Stimulated activated CD8-positive, alpha-beta memory T cell treated with anti-CD3 and anti-CD28 coated beads, Interleukin-15, amount 100 ng/mL, for 24 hours (primary cell): ENCODE measurements at regions not wholly inside any gene's neighbourhood (a gene's known extent, or its start where the extent isn't known, plus 50 kb on each side); places are given as distances from the start of the nearest gene placed in this dataset.
"Not testable (repeated sequence)": the region's sequence is repeated elsewhere in the genome, so short reads cannot be mapped to it uniquely, and the experiment has no call there.

Experiments
- DNase-seq: peaks from one replicate; pipeline ENCODE4 v3.0.0-alpha.2; 2020; ENCODE audit warnings: low read depth

DNA sequence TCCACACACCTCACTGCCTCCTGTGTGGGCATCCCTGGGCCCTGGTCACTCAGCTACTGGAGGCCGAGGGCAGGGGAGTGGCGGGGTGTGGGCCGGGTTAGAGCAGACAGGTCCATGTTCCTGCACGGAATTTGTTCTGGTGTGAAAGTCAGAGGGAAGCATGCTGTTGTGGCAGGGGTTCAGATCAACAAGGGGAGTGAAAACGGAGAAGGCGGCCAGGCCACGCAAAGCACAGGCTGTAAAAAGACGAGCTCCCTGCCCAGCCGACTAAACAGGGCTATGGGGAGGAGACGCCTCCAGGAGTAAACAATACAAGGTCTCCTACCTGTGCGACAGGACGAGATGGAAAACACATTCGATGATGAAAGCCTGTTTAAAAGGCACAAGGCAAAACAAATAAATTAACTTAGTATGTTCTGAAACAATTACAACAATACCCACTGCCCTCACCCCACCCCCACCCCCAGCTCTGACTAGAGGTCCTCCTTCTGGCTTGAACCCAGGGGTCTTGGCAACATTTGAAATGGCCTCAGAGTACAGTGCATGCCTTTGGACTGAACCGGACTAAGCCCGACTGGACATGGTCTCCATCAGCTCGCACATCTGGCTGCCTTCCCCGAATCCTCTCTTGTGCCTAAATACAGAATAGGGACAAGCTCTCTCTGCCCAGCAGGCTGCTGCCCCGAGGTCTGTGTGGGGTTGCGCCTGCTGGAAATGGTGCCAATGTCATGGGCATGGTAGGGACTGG lies 274.9 kb upstream of the DIO3 start:
- no peak for DNase-seq

DNA sequence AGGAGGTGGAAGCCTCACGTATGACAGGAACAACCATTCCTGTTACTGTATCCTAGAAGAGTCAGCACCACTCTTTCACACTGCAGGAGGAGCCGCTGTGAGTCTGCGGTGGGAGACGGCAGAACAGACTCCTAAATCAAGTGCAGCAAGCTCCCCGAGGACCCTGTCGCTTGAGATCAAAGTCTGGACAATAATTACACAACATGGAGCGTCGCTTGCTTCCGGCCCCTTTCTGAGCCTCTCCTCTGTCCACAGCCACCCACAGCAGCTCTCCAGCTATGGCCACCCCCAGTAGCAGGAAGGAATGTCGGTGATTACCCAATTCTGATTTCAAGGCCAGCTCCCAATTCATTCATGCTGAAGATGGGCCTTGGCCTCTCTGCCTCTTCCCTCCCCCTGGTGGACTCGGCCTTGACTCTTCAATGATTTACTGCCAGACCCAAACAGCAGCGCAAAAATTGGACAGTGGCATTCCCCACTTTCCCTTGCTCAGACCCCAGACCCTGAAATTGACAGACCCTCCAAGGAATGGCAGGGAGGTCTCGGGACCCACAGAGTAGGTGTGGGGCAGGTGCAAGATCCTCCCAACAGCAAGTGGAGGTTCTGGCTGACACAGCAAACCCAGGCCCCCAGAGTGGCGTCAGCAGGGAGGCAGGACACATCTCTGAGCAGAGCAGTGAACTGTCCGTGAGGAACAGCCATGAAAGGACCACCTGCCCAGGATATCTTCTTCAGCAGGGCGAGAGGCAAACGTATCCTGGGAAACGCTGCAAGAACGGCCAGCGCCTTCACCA lies 272.7 kb upstream of the DIO3 start:
- no peak for DNase-seq

DNA sequence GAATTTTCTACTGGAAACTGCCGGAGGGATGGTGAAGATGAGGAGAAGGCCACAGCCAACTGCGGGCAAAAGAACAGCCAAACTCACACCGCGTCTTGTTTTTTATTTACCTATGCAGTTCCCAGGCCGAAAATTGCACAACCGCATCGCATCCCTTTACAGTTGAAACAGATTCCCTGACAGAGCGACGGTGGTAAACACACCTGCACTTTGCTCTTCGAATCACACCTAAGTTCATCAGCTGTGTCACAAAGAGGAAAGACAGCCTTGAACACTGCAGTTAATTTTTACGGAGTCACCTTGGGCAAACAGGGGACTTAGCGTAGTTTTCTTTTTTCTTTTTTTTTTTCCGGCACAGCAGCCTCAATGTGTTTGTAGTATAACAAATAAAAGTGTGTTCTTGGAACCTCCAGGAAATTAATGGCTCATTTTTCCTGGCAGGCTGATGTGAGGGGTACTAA lies 272.0 kb upstream of the DIO3 start:
- no peak for DNase-seq

DNA sequence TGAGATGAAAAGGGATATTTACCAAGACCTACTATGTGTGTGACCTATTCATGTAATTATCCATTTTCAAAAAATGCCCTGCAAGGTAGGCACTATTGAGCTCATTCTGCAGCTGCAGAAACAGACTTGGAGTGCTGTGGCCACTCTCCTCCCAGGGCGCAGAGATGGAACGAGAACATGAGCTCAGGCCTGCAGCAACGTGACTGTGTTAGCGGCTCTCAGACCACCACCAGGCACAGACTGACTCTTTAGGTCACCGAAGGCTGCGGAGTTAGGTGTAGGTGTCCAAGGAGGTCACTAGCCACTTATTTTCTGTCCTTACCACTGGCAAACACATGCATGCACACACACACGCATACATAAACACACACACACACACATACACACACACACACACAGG lies 271.4 kb upstream of the DIO3 start:
- DNase-seq = no peak

DNA sequence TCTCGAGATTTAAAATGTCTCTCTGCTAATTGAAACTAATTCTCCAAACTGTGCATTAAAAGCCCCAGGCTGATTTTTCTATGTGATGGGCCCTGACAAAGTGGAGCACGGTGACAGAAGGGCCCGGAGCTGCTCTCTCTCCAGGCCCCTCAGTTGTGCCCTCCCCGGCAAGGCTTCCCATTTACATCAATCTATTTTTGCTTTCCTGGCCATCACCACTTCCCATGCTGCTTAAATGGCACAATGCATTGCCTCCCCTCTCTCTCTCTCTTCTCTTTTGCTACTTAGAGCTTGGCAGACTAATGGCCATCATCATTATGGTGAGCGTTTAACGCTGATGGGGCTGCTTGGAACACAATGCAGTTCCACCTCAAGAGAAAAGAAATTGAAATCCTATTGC lies 270.7 kb upstream of the DIO3 start:
- no peak for DNase-seq

DNA sequence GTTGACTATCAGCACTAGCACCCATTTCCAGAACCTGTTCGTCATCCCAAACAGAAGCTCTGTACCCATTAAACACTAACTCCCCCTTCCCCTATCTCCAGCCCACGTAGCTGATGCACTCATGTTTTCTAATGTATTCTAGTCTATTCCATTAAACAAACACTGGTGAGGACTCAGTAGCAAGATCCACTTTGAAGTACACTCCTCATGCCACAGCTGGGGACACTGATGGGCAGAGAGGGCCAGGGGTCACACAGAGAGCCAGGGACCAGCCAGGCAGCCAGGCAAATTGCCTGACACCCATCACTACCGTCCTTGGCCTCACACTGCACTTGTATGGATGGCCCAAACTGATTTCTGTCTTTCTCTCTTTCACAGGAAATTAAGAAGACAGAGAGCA lies 269.9 kb upstream of the DIO3 start:
- DNase-seq = no peak

DNA sequence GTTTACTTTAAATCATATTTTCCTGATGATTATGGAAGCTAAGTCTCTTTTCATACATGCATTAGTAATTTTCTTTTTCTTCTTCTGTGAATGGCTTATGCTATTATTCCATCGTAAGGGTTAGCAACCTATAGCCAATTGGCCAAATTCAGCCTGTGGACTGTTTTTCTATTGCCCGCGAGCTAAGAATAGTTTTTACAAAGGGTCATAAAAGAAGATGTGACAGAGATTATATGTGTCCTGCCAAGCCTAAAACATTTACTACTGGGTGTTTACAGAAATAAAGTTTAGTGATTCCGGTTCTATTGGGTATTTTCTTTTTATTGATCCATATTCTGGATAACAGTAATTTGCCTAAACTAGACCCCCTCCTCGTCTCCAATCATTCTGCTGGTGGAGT lies 268.8 kb upstream of the DIO3 start:
- no peak for DNase-seq

DNA sequence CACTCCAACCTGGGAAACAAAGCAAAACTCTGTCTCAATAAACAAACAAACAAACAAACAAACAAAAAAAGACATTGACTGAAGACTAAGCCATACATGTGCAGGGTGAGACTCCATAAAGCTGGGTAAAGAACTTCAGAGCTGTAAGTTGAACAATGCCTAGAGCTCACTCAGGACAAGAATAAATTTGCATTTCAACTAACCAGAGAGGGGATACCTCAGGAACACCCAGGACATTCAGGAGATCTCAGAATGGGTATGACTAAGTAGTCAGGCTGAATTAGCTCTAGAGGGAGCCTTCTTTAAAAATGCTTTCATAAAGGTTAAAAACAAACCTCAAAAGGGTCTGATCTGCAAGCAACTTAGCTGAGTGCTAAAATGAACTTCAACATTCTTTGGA lies 267.7 kb upstream of the DIO3 start:
- DNase-seq = no peak

DNA sequence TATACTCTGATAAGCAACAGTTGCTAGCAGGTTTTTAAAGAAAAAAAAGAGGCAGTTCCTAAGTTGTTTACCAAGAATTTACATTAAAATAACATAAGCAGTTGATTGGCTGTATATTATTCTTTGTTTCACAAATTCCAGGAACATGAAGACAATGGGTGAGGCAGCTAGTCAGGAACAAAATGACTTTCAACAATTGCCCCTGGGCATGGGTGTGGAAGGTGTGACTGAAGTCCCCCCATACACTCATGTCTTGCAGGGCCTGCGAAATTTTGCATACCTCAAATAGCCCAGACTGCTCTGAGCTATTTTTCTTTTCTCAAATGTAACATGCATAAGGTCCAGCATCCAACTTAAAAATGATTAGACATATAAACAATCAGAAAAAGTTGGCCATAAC lies 267.2 kb upstream of the DIO3 start:
- no peak for DNase-seq

DNA sequence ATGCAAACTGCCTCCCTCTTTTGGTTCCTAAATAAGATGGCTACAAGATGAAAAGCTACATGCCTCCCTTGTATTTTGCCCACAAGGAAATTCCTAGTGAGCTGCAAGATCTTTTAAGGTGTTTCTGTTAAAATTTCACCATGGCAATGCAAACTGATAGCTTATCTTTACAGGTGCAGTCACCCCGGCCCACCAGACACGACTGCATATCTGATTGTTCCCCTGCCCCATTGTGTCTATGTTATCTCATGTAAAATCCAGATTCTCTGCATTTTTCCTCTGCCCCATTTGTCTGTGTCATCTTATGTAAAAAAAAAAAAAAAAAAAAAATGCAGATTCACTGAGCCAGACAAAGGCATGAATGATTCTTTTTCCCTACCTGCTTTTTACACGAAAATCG lies 261.5 kb upstream of the DIO3 start:
- DNase-seq = not testable (repeated sequence)

DNA sequence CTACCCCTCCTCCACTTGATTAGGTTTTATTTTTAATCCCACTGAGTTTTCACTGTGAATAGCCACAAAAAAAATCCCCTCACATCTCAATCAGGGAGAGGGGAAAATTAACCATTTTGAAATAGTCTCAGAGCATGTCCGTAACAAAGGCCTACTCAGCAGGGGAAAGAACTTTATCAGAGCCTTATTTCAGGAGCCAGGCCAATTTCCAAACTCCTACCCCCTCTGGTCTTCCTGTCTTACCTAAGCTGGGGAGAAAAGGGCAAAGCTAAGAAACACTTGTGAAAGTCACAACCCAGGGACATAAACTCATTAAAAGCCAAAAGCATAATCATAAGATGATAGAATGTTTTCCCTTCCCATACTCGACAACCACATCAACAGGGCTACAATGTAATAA lies 260.3 kb upstream of the DIO3 start:
- no peak for DNase-seq

DNA sequence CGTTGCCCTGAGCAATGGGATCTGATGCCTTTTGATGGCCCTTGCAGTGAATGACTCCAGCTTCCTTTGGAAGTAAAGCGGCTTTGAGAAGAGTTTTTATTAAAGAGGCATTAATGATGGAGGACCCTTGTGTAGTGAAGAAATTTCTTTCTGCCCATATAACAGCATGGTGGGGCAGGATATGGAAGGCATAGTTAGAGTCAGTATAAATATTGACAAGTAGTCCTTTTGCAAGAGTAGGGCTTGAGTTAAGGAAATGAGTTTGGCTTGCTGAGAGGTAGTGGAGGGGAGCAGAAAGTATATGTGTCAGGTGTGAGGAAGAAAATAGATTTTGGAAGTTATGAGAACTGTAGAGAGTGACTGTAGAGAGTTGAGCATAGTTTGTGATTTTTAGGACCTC lies 254.1 kb upstream of the DIO3 start:
- not testable (repeated sequence) for DNase-seq

DNA sequence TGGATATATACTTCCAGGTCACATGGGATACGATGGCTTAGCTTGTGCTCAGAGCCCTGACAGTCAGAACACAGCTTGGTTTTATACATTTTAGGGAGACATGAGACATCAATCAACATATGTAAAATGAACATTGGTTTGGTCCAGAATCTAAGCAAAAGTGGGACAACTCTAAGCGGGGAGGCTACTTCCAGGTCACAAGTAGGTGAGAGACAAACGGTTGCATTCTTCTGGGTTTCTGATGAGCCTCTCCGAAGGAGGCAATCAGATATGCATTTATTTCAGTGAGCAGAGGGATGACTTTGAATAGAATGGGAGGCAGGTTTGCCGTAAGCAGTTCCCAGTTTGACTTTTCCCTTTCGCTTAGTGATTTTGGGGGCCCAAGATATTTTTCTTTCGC lies 250.1 kb upstream of the DIO3 start:
- not testable (repeated sequence) for DNase-seq

DNA sequence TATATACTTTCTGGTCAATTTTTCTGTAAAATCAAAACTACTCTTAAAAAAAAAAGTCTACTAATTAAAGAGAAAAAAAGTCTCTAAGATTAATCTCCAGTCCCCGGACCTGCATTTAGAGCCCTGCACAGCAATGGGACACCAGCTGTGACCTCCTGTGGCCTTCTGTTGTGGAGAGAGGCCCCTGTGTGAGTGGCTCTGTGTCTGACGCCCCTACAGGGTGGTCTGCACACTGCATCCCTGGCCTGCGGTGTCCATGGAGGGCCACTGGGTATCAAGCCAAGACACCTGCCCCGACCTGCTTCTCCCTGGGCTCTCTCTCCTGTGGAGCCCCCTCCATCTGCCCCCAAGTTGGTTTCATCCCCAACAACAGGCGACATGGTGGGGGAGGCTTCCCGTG lies 248.0 kb upstream of the DIO3 start:
- no peak for DNase-seq

DNA sequence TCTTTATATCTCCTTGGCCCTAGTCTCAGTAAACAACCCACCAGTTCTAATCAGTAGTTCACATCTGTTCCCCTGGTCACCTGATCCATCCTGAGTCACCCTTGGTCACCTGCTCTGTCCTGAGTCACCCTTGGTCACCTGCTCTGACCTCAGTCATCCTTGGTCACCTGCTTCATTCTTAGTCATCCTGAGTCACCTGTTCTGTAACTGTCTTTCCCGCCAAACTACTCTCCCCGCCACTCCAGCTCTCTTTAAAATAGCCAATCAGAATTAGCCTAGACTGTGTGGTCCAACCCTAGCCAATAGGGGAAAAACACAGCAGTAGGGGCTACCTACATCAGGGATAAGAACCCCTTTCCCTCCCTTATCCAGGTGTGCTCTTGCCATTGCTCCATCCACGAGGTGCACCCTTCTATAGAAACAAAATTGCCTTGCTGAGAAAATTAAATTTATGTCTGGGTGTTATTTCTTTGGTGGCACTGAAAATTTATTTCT lies 245.4 kb upstream of the DIO3 start:
- DNase-seq = no peak

DNA sequence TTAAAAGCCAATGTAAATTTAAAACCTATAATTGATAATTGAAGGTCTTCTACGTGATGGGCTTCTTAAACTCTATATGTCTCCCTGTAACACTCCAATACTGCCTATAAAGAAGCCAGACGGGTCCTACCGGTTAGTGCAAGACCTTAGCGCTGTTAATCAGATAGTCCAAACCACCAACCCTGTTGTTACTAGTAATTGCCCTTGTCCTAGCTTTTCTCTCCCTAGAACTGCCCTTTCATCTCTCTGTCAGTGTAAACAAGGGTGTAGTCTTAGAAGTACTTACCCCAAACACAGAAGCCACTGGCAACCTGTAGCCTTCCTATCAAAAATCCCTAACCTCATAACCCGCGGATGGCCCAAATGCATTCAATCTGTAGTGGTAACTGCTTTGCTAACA lies 243.0 kb upstream of the DIO3 start:
- DNase-seq = no peak

DNA sequence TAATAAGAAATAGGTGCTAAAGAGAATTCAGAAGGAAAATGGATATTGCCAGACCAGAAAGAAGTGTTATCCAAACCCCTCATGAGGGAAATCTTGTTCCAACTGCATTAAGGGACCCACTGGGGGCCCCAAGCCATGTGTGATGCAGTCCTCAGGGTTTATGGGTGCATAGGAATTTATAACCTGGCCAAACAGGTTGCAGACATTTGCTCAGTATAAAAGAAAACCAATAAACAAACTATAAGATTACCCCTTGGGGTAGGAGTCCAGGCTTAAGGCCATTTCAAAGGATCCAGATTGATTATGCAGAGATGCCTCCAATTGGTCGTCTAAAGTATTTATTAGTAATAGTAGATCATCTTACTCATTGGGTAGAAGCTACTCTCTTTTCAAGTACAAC lies 240.9 kb upstream of the DIO3 start:
- no peak for DNase-seq

DNA sequence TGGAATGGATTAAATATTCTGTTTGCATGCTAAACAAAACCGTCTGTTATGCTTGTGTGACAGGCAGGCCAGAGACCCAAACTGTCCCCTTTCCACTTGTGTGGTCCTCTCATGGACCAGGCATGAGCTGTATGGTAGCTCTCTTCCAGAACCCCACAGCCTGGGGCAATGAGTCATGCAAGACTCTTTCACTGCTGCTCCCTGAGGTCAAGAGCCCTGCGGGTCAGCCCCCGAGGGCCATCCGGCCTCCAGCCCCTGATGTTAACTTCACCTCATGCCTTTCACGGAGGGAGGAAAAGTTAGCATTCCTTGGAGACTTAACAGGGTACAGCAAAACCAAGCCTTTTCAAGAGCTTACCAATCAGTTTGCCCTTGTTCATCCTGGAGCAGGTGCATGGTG lies 239.1 kb upstream of the DIO3 start:
- no peak for DNase-seq

DNA sequence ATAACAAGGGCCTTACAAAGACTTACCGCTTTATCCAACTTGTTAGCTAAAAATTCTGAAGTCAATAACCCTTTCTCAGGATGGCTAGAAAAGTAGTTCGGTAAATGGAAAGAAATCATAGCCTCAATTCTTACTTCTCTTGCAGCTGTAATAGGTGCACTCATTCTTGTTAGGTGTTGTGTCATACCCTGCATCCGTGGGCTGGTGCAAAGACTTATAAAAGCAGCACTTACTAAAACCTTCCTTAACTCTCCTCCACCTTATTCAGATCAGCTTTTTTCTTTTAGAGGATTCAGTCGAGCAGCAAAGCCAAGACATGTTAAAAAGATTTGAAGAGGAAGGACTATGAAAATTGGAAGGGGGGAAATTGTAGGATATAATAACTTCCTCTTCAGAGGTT lies 238.2 kb upstream of the DIO3 start:
- no peak for DNase-seq

DNA sequence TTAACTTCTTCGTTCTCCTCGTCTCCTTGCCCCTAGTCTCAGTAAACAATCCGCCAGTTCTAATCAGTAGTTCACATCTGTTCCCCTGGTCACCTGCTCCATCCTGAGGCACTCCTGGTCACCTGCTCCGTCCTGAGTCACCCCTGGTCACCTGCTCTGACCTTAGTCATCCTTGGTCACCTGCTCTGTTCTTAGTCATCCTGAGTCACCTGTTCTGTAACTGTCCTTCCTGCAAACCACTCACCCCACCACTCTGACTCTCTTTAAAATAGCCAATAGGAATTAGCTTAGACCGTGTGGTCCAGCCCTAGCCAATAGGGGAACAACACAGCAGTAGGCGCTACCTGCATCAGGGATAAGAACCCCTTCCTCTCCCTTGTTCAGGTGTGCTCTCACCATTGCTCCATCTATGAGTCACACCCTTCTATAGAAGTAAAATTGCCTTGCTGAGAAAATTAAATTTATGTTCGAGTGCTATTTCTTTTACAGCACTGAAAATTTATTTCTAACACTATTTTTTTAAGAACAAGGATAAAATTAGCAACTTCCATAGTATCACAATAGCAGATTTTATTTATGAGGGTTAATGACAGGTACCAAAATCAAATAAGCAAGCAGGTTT lies 237.6 kb upstream of the DIO3 start:
- DNase-seq = not testable (repeated sequence)

DNA sequence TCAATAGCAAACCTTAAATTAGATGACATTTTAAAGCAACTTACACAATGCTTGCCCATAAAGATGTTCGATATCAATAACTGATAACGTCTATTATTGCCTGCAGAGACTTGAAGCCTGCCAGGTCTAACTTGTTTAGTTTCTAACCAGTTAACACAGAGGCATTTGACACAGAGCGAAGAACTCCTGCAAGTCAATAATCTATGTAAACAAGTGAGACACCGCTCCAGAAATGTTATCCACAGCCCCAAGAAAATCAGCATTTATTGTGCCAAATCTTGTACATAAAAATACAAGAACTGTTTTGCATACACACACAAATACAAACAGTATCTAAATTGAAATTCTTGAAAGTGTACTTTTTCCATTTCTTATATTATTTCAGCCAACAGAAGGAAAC lies 236.0 kb upstream of the DIO3 start:
- DNase-seq = no peak

DNA sequence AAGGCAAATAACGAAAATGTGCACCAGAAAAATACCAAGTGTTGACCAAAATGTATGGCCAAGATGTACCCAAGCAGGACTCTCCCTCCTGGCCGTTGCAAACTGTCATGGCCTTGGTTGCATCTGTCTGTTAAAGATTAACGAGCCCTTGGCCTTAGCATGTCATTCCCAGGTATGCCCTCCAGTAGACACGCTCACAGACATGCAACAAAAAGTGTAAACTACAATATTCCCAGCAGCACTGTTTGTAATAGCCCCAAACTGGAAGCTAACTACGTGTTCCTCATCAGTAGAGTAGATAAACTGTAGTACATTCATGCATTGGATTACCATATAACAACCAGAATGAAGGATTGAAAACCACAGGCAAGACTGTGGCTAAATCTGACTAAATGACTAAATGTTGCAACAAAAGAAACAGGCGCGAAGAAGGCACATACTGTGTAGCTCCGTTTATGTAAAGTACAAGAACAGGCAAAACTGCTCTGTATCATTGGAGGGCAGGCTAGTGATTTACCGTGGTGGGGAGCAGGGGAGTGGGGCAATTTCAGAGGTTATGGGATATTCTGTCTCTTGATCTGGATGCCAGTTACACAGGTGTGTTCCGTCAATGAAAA lies 232.8 kb upstream of the DIO3 start:
- DNase-seq = no peak
